ENCODE measurements at regions not wholly inside any gene's neighbourhood (a gene's known extent, or its start where the extent isn't known, plus 50 kb on each side); places are given as distances from the start of the nearest gene placed in this dataset.

GRCh38 chr12:19869413-19869812 lies 430.1 kb downstream of the AEBP2 start:
- no peak for DNase-seq (ENCODE audit: low read depth)

GRCh38 chr12:19872621-19873540 lies 433.6 kb downstream of the AEBP2 start:
- DNase-seq (ENCODE audit: low read depth): no peak

GRCh38 chr12:19880076-19880475 lies 440.8 kb downstream of the AEBP2 start:
- DNase-seq (ENCODE audit: low read depth): no peak

- no peak for DNase-seq (ENCODE audit: low read depth)
Observed at GRCh38 chr12:19880721-19881120, 441.4 kb downstream of the AEBP2 start.

- DNase-seq (ENCODE audit: low read depth): no peak
Observed at GRCh38 chr12:19882346-19882745, 443.1 kb downstream of the AEBP2 start.

GRCh38 chr12:19884021-19884492 lies 444.8 kb downstream of the AEBP2 start:
- DNase-seq (ENCODE audit: low read depth): no peak

- DNase-seq (ENCODE audit: low read depth): no peak
Observed at GRCh38 chr12:19885093-19885812, 446.0 kb downstream of the AEBP2 start.

GRCh38 chr12:19886065-19886464 lies 446.8 kb downstream of the AEBP2 start:
- no peak for DNase-seq (ENCODE audit: low read depth)

GRCh38 chr12:19886639-19887064 lies 447.4 kb downstream of the AEBP2 start:
- no peak for DNase-seq (ENCODE audit: low read depth)

GRCh38 chr12:19890024-19890423 lies 450.7 kb downstream of the AEBP2 start:
- no peak for DNase-seq (ENCODE audit: low read depth)

GRCh38 chr12:19891936-19892591 lies 452.8 kb downstream of the AEBP2 start:
- no peak for DNase-seq (ENCODE audit: low read depth)

GRCh38 chr12:19893514-19893913 lies 454.2 kb downstream of the AEBP2 start:
- DNase-seq (ENCODE audit: low read depth): peak; percentile 15

GRCh38 chr12:19894050-19894449 lies 454.8 kb downstream of the AEBP2 start:
- no peak for DNase-seq (ENCODE audit: low read depth)

- no peak for DNase-seq (ENCODE audit: low read depth)
Observed at GRCh38 chr12:19894803-19895202, 455.5 kb downstream of the AEBP2 start.

GRCh38 chr12:19895246-19896020 lies 456.1 kb downstream of the AEBP2 start:
- DNase-seq (ENCODE audit: low read depth): no peak

GRCh38 chr12:19896041-19896440 lies 456.7 kb downstream of the AEBP2 start:
- no peak for DNase-seq (ENCODE audit: low read depth)

GRCh38 chr12:19896534-19896933 lies 457.2 kb downstream of the AEBP2 start:
- no peak for DNase-seq (ENCODE audit: low read depth)

GRCh38 chr12:19897900-19898408 lies 458.7 kb downstream of the AEBP2 start:
- no peak for DNase-seq (ENCODE audit: low read depth)

- no peak for DNase-seq (ENCODE audit: low read depth)
Observed at GRCh38 chr12:19901841-19902240, 462.5 kb downstream of the AEBP2 start.

GRCh38 chr12:19904819-19905218 lies 463.5 kb upstream of the PDE3A start:
- DNase-seq (ENCODE audit: low read depth): no peak

GRCh38 chr12:19908830-19909229 lies 459.5 kb upstream of the PDE3A start:
- no peak for DNase-seq (ENCODE audit: low read depth)

GRCh38 chr12:19909418-19909817 lies 458.9 kb upstream of the PDE3A start:
- DNase-seq (ENCODE audit: low read depth): no peak

Data from ELR (cell line).